ENCODE measurements at regions not wholly inside any gene's neighbourhood (a gene's known extent, or its start where the extent isn't known, plus 50 kb on each side); places are given as distances from the start of the nearest gene placed in this dataset.

DNA sequence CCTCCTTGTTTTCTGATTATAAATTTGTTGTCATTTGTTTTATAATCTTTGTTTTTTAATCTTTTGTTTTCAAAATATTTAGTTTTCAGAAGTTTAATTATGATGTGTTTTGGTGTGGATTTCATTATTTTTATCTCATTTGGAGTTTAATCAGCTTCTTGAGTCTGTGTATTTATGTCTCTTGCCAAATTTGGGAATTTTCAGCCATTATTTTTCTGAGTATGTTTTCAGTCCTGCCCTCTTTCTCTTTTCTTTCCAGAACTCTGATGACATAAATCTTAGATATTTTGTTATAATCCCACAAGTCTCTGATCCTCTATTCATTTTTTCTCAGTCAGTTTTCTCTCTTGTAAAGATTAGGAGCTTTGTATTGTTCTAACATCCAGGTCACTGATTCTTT is 89.8 kb downstream of the RHOU start:
- TF ChIP-seq, protein P1, sequence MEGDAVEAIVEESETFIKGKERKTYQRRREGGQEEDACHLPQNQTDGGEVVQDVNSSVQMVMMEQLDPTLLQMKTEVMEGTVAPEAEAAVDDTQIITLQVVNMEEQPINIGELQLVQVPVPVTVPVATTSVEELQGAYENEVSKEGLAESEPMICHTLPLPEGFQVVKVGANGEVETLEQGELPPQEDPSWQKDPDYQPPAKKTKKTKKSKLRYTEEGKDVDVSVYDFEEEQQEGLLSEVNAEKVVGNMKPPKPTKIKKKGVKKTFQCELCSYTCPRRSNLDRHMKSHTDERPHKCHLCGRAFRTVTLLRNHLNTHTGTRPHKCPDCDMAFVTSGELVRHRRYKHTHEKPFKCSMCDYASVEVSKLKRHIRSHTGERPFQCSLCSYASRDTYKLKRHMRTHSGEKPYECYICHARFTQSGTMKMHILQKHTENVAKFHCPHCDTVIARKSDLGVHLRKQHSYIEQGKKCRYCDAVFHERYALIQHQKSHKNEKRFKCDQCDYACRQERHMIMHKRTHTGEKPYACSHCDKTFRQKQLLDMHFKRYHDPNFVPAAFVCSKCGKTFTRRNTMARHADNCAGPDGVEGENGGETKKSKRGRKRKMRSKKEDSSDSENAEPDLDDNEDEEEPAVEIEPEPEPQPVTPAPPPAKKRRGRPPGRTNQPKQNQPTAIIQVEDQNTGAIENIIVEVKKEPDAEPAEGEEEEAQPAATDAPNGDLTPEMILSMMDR (conservative IDR thresholded peaks at IDR 0.05): no peak
- no peak for DNase-seq (ENCODE audit: low read depth, low spot score)
- Mint-ChIP-seq H3K4me3 (no peak overlapping the region), H3K9me3 (no peaks in the 10 kb centered on the region), H3K27ac (ENCODE audit: unreplicated experiment) (no peak overlapping the region), H3K27me3 (ENCODE audit: low read depth) (no peaks in the 10 kb centered on the region), H3K4me1 (peaks cover 11% of the 10 kb centered on the region), H3K36me3 (ENCODE audit: low read depth) (no peaks in the 10 kb centered on the region)

DNA sequence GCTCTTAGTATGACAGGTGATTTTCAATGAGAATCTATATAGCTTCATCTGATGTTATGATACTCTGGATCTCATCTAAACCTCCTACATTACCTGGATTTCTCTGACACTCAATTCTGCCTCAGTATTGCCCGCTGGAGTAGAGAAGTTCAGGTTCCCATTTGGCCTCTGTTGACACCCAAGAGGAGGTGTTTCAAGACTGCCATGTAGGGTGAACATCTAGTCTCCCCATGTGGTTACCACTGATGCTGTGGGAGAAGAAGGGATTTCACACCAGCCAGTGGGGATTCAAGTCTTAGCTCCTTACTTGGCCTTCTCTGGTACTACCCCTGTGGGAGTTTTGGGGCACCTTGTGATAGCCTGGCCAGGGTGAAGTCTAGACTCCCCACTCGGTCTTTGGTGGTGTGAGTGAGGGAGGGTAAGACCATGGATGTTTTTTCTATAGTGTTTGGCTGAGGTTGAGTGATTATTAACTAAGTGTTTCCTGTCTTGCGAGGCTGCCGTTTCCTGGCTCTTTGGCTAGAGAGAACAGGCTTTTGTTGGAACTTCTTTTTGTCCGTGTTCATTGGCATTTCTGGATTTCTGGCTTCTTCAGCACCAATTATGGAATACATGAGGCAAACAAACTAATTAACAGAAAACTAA is 90.7 kb downstream of the RHOU start:
- H3K4me3 Mint-ChIP-seq: no peak overlapping the region
- H3K27ac Mint-ChIP-seq (ENCODE audit: unreplicated experiment): no peak overlapping the region
- no peak for DNase-seq (ENCODE audit: low read depth, low spot score)
- TF ChIP-seq, protein P1 (conservative IDR thresholded peaks at IDR 0.05): no peak
- H3K36me3 Mint-ChIP-seq (ENCODE audit: low read depth): no peaks in the 10 kb centered on the region
- H3K27me3 Mint-ChIP-seq (ENCODE audit: low read depth): no peaks in the 10 kb centered on the region
- peaks cover 11% of the 10 kb centered on the region for H3K4me1 Mint-ChIP-seq
- no peaks in the 10 kb centered on the region for H3K9me3 Mint-ChIP-seq

DNA sequence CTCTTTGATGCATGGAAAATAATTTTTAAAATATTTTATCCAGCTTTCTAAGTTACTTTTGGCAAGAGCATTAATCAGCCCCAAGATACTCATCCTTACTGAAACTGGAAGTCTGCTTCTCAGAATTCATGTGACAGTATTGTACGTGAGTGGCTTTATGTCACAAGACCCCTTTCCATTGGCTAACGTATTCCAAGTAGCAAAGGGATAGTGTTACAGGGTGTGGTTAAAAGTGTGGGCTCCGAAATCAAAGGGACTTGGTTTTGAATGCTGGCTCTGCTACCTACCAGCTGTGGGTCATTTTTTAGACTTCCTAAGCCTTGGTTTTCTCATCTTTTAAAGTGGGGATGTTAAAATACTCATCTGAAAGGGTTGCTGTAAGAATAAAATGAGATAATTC is 91.7 kb downstream of the RHOU start:
- TF ChIP-seq, protein P1 (conservative IDR thresholded peaks at IDR 0.05): no peak
- no peak overlapping the region for H3K27ac Mint-ChIP-seq (ENCODE audit: unreplicated experiment)
- peaks cover 11% of the 10 kb centered on the region for H3K4me1 Mint-ChIP-seq
- no peak for DNase-seq (ENCODE audit: low read depth, low spot score)
- no peak overlapping the region for H3K4me3 Mint-ChIP-seq
- no peaks in the 10 kb centered on the region for H3K9me3 Mint-ChIP-seq
- H3K36me3 Mint-ChIP-seq (ENCODE audit: low read depth): no peaks in the 10 kb centered on the region
- H3K27me3 Mint-ChIP-seq (ENCODE audit: low read depth): no peaks in the 10 kb centered on the region

DNA sequence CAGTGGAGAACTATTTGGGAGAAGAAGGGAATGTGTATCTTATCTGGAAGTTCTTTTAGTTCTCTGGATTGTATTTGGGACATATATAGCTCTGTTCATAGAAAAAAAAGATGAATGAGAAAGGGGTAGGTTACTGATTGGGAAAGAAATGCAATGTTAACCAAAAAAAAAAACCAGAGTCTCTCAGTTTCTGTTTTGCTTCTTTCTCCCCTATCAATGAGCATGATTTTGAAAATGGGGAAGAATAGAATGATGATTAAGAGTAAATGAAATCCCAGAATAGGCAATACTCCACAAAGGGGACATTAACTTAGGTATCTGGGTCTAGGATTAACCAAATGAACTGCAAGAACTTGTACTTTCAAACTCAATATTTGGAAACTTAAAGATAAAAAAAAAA is 92.9 kb downstream of the RHOU start:
- Mint-ChIP-seq H3K9me3 (no peaks in the 10 kb centered on the region), H3K36me3 (ENCODE audit: low read depth) (no peaks in the 10 kb centered on the region), H3K4me3 (no peak overlapping the region), H3K4me1 (peaks cover 11% of the 10 kb centered on the region), H3K27me3 (ENCODE audit: low read depth) (no peaks in the 10 kb centered on the region), H3K27ac (ENCODE audit: unreplicated experiment) (no peak overlapping the region)
- TF ChIP-seq, protein P1 (conservative IDR thresholded peaks at IDR 0.05): no peak
- no peak for DNase-seq (ENCODE audit: low read depth, low spot score)

DNA sequence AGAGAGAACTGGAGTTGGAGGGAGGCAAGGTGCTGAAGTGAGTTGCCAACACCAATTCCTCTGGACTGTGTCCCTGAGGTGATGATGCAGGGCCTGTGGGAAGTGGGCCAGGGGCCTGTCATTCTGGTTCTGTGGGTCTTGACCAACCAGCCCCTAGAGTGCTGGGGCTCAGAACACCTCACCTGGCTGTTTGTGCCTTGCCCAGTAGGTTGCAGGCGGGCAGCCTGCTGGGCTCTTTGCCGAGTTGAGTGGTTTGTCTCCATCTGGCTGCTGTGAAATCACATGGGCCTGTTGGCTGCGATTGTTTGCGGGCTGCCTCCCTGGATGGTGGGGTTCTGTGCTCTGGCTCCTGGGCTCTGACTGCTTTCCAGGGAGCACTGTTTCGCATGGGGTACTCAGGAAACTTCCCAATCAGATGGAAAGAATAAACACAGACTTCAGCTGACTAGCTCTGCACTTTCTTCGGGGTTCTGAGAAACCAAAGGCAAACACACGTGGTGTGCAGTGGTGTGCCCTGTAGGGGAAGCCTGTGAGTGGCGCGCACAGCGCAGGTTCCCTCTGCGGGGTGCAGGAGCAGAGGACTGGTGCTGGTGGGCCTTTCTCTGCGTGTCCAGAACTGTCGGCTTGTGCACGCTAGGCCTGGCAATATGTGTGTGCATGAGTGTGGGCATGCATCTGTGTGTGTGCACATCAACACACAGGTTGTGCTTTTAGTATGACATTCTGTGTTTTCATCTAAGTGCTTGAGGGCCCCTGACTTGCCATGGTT is 95.1 kb downstream of the RHOU start:
- H3K9me3 Mint-ChIP-seq: no peaks in the 10 kb centered on the region
- H3K27ac Mint-ChIP-seq (ENCODE audit: unreplicated experiment): no peak overlapping the region
- TF ChIP-seq, protein P1 (conservative IDR thresholded peaks at IDR 0.05): no peak
- DNase-seq (ENCODE audit: low read depth, low spot score): no peak
- peaks cover 11% of the 10 kb centered on the region for H3K4me1 Mint-ChIP-seq
- H3K27me3 Mint-ChIP-seq (ENCODE audit: low read depth): no peaks in the 10 kb centered on the region
- no peak overlapping the region for H3K4me3 Mint-ChIP-seq
- no peaks in the 10 kb centered on the region for H3K36me3 Mint-ChIP-seq (ENCODE audit: low read depth)

All from neural crest cell (in vitro differentiated cells).